Gastrocnemius medialis (tissue), 4 donors: ENCODE measurements at regions not wholly inside any gene's neighbourhood (a gene's known extent, or its start where the extent isn't known, plus 50 kb on each side); places are given as distances from the start of the nearest gene placed in this dataset.

Experiments used
- ATAC-seq, 2 donors: fragments of 150-250 bp; one replicate each; pipeline ENCODE4 v1.9.1; 2016
- DNase-seq, 2 donors: peaks; one replicate each; pipeline ENCODE4 v3.0.0-alpha.2; 2019
- H3K27ac ChIP-seq, 4 donors: fragments of 200-600 bp; sonication (generic); 1 replicate in 1 of 4; 2 replicates in 3 of 4; pipeline ENCODE4 v1.5.1; 2016 to 2018; ENCODE audit warnings: mild to moderate bottlenecking in 2 of 4, moderate library complexity in 1 of 4
- H3K27me3 ChIP-seq, 3 donors: fragments of 200-600 bp; sonication (generic) in 2 of 3; 1 replicate in 1 of 3; 2 replicates in 2 of 3; pipeline versions ENCODE4 v1.5.1 to v1.6.0; 2016 to 2019; ENCODE audit warnings: mild to moderate bottlenecking in 1 of 3, moderate library complexity in 1 of 3
- H3K36me3 ChIP-seq, 2 donors: fragments of 200-600 bp; sonication (generic) in 1 of 2; one replicate each; pipeline ENCODE4 v1.5.1; 2017 to 2018
- H3K4me1 ChIP-seq, 2 donors: fragments of 200-600 bp; sonication (generic) in 1 of 2; one replicate each; pipeline ENCODE4 v1.5.1; 2016 to 2017; ENCODE audit warnings: mild to moderate bottlenecking in 2 of 2
- H3K4me3 ChIP-seq, 4 donors: fragments of 200-600 bp; sonication (generic) in 3 of 4; 1 replicate in 1 of 4; 2 replicates in 3 of 4; pipeline ENCODE4 v1.5.1; 2016 to 2019; ENCODE audit warnings: mild to moderate bottlenecking in 2 of 4
- H3K9me3 ChIP-seq, 3 donors: fragments of 200-600 bp; sonication (generic) in 2 of 3; 1 replicate in 1 of 3; 2 replicates in 2 of 3; pipeline ENCODE4 v1.5.1; 2016 to 2019
- POLR2A ChIP-seq, 2 donors: fragments of 450-650 bp; IDR thresholded peaks; one replicate each; pipeline ENCODE4 v1.6.1; 2017; ENCODE audit warnings: antibody characterized with exemption in 2 of 2, mild to moderate bottlenecking in 2 of 2, moderate library complexity in 2 of 2
- in situ Hi-C, 4 donors: fragments of 200-750 bp; cut with MboI; loops; one replicate each; pipeline versions ENCODE4 v1.15.0 to v1.8.0; 2017; ENCODE audit warnings: low sequenced_read_pairs in 4 of 4
- intact Hi-C: fragments of 100-400 bp; cut with DNase I; formaldehyde crosslinking; loops from one replicate; pipeline ENCODE4 v1.15.1; 2023; ENCODE audit warnings: low total_unique reads
- TF ChIP-seq, protein P1 (sequence below), 5 experiments: fragments of 450-650 bp in 3 of 5; fragments of 200-600 bp in 2 of 5; sonication (generic) in 2 of 5; IDR thresholded peaks in 4 of 5; conservative IDR thresholded peaks in 1 of 5; 1 replicate in 4 of 5; 2 replicates in 1 of 5; pipeline ENCODE4 v1.5.1; 2016 to 2019; ENCODE audit warnings: antibody characterized with exemption in 5 of 5, mild to moderate bottlenecking in 3 of 5, moderate library complexity in 3 of 5

DNA sequence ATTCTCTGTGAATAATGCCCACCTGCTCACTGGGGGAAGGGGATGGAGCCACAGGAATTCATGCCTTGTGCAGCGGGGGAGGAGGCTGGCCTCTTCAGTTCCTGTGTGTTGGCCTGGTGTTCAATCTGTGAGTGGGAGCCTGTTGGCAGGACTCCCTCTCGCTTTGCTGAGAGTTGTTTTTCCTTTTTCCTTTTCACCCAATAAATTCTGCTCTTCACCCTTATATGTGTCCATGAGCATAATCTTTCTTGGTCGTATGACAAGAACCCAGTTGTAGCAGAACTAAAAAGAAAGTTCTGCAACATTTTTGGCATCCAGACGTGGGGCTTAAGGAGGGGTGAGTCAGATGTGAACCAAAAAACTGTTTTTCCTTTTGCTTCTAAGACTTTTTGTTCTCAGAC lies 235.2 kb upstream of the HDX start:
- Histone ChIP-seq H3K4me1 (no peaks in the 10 kb centered on the region), H3K27ac (no peak overlapping the region), H3K36me3 (no peaks in the 10 kb centered on the region), H3K4me3 (no peak overlapping the region), H3K9me3 (no peaks in the 10 kb centered on the region), H3K27me3 (no peaks in the 10 kb centered on the region)
- no peak for ATAC-seq
- intact Hi-C loops (no loop called here), in situ Hi-C loops (loop anchor here in 1 of 4 donors (25.0 kb wide), 1 partner anchor 175 kb away; no protein-coding TSS in a partner anchor)
- no peak for DNase-seq
- TF ChIP-seq, protein P1, sequence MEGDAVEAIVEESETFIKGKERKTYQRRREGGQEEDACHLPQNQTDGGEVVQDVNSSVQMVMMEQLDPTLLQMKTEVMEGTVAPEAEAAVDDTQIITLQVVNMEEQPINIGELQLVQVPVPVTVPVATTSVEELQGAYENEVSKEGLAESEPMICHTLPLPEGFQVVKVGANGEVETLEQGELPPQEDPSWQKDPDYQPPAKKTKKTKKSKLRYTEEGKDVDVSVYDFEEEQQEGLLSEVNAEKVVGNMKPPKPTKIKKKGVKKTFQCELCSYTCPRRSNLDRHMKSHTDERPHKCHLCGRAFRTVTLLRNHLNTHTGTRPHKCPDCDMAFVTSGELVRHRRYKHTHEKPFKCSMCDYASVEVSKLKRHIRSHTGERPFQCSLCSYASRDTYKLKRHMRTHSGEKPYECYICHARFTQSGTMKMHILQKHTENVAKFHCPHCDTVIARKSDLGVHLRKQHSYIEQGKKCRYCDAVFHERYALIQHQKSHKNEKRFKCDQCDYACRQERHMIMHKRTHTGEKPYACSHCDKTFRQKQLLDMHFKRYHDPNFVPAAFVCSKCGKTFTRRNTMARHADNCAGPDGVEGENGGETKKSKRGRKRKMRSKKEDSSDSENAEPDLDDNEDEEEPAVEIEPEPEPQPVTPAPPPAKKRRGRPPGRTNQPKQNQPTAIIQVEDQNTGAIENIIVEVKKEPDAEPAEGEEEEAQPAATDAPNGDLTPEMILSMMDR (IDR thresholded peaks at IDR 0.05 in 4 of 5, conservative IDR thresholded peaks at IDR 0.05 in 1 of 5) = no peak
- no peak for TF ChIP-seq POLR2A (IDR thresholded peaks at IDR 0.05)

DNA sequence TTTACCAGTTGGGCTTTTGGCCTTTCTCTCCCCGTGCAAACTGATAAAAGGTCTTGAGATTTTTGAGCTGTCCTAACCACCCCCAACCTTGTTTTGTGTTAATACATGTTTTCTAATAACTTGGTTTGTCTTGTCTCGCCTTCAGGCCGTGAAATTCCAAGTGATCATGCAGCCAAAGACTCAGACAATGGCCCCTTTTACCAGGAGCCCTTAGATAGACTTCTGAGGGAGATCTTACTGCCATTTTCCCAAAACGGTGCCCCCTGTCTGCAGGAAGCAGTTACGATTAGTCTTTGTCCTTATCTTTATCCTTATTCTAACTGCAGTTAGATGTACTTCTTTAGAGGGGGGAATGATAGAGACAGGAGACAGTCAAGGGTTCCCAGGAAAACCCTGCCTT lies 245.3 kb upstream of the HDX start:
- no peaks in the 10 kb centered on the region for H3K4me1 ChIP-seq
- TF ChIP-seq, protein P1 (IDR thresholded peaks at IDR 0.05 in 4 of 5, conservative IDR thresholded peaks at IDR 0.05 in 1 of 5) = no peak
- no peak for TF ChIP-seq POLR2A (IDR thresholded peaks at IDR 0.05)
- H3K27me3 ChIP-seq = no peaks in the 10 kb centered on the region
- no peak overlapping the region for H3K27ac ChIP-seq
- no peaks in the 10 kb centered on the region for H3K36me3 ChIP-seq
- intact Hi-C loops = no loop called here
- DNase-seq (no peak), ATAC-seq (no peak)
- in situ Hi-C loops = loop anchor here in 1 of 4 donors (25.0 kb wide), 1 partner anchor 165 kb away; no protein-coding TSS in a partner anchor
- H3K9me3 ChIP-seq = no peaks in the 10 kb centered on the region
- no peak overlapping the region for H3K4me3 ChIP-seq

GRCh38 chrX:84748965-84749656 lies 246.9 kb upstream of the HDX start:
- Histone ChIP-seq H3K36me3 (no peaks in the 10 kb centered on the region), H3K4me1 (no peaks in the 10 kb centered on the region), H3K27me3 (no peaks in the 10 kb centered on the region), H3K27ac (no peak overlapping the region), H3K4me3 (no peak overlapping the region), H3K9me3 (no peaks in the 10 kb centered on the region)
- no peak for DNase-seq
- TF ChIP-seq, protein P1 (IDR thresholded peaks at IDR 0.05 in 4 of 5, conservative IDR thresholded peaks at IDR 0.05 in 1 of 5) = no peak
- no peak for TF ChIP-seq POLR2A (IDR thresholded peaks at IDR 0.05)
- intact Hi-C loops = no loop called here
- in situ Hi-C loops = loop anchor here in 1 of 4 donors (25.0 kb wide), 1 partner anchor 163 kb away; no protein-coding TSS in a partner anchor
- ATAC-seq = no peak

DNA sequence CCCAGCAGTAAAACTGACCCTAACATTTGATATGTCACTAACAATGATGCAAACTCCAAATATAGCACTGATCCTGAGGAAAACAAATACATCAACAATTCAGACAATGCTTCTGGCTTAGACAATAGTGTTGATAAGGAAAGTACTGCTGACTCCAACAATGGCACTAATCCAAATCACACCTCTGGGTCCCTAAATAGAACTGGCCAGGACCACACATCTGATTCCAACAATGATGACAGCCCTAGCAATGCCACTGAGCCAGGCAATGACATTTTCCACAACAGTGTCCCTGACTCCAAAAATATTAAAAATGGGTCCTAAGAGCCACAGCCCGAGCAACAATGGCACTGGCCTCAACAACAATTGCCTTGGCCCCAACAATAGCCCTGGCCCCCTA lies 243.1 kb upstream of the APOOL start:
- TF ChIP-seq, protein P1 (IDR thresholded peaks at IDR 0.05 in 4 of 5, conservative IDR thresholded peaks at IDR 0.05 in 1 of 5) = no peak
- no peak for TF ChIP-seq POLR2A (IDR thresholded peaks at IDR 0.05)
- in situ Hi-C loops (no loop called here), intact Hi-C loops (no loop called here)
- DNase-seq (no peak), ATAC-seq (no peak)
- Histone ChIP-seq H3K9me3 (no peaks in the 10 kb centered on the region), H3K4me1 (no peaks in the 10 kb centered on the region), H3K4me3 (no peak overlapping the region), H3K27ac (no peak overlapping the region), H3K36me3 (no peaks in the 10 kb centered on the region), H3K27me3 (no peaks in the 10 kb centered on the region)
